ENCODE measurements at regions not wholly inside any gene's neighbourhood (a gene's known extent, or its start where the extent isn't known, plus 50 kb on each side); places are given as distances from the start of the nearest gene placed in this dataset.

DNA sequence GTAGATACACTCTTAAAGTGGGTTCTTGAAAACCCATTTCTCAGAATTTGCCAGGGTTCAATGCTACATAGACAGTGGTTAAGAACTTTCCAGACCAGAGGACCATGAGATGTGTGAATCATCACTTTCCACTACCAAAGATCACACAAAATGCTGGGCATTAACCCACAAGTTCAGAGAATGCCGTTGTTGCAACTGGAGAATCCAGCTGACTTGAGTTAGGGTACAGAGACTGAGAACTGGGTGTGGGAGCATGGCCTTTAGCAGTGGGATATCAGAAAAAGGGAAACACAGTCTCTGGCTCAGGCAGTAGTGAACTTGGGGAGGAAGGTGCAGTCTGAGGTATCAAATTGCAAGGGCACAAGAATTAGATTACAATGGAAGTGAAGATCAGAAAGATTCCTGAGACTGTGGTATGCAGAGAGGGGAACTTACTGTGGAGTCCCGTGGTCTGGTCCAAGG lies 51.5 kb upstream of the WDFY2 start:
- TF ChIP-seq, protein P1, sequence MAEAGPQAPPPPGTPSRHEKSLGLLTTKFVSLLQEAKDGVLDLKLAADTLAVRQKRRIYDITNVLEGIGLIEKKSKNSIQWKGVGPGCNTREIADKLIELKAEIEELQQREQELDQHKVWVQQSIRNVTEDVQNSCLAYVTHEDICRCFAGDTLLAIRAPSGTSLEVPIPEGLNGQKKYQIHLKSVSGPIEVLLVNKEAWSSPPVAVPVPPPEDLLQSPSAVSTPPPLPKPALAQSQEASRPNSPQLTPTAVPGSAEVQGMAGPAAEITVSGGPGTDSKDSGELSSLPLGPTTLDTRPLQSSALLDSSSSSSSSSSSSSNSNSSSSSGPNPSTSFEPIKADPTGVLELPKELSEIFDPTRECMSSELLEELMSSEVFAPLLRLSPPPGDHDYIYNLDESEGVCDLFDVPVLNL (IDR thresholded peaks at IDR 0.05; ENCODE audit: low read depth, low read length) = no peak
- TF ChIP-seq EP300 (IDR thresholded peaks at IDR 0.05; ENCODE audit: borderline replicate concordance in 1 of 2, control insufficient read depth in 1 of 2, low read depth in 2 of 2, low read length in 2 of 2) = no peak
- TF ChIP-seq, protein P2, sequence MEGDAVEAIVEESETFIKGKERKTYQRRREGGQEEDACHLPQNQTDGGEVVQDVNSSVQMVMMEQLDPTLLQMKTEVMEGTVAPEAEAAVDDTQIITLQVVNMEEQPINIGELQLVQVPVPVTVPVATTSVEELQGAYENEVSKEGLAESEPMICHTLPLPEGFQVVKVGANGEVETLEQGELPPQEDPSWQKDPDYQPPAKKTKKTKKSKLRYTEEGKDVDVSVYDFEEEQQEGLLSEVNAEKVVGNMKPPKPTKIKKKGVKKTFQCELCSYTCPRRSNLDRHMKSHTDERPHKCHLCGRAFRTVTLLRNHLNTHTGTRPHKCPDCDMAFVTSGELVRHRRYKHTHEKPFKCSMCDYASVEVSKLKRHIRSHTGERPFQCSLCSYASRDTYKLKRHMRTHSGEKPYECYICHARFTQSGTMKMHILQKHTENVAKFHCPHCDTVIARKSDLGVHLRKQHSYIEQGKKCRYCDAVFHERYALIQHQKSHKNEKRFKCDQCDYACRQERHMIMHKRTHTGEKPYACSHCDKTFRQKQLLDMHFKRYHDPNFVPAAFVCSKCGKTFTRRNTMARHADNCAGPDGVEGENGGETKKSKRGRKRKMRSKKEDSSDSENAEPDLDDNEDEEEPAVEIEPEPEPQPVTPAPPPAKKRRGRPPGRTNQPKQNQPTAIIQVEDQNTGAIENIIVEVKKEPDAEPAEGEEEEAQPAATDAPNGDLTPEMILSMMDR (IDR thresholded peaks at IDR 0.05 in 2 of 3, conservative IDR thresholded peaks at IDR 0.05 in 1 of 3; ENCODE audit: control insufficient read depth in 2 of 3, extremely low read depth in 1 of 3, insufficient read depth in 1 of 3, low read depth in 3 of 3, low read length in 3 of 3) = no peak
- TF ChIP-seq, protein P3, sequence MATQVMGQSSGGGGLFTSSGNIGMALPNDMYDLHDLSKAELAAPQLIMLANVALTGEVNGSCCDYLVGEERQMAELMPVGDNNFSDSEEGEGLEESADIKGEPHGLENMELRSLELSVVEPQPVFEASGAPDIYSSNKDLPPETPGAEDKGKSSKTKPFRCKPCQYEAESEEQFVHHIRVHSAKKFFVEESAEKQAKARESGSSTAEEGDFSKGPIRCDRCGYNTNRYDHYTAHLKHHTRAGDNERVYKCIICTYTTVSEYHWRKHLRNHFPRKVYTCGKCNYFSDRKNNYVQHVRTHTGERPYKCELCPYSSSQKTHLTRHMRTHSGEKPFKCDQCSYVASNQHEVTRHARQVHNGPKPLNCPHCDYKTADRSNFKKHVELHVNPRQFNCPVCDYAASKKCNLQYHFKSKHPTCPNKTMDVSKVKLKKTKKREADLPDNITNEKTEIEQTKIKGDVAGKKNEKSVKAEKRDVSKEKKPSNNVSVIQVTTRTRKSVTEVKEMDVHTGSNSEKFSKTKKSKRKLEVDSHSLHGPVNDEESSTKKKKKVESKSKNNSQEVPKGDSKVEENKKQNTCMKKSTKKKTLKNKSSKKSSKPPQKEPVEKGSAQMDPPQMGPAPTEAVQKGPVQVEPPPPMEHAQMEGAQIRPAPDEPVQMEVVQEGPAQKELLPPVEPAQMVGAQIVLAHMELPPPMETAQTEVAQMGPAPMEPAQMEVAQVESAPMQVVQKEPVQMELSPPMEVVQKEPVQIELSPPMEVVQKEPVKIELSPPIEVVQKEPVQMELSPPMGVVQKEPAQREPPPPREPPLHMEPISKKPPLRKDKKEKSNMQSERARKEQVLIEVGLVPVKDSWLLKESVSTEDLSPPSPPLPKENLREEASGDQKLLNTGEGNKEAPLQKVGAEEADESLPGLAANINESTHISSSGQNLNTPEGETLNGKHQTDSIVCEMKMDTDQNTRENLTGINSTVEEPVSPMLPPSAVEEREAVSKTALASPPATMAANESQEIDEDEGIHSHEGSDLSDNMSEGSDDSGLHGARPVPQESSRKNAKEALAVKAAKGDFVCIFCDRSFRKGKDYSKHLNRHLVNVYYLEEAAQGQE (IDR thresholded peaks at IDR 0.05; ENCODE audit: low read depth, low read length) = no peak
- no peak for TF ChIP-seq MXI1 (IDR thresholded peaks at IDR 0.05; ENCODE audit: low read depth, low read length)
- TF ChIP-seq, protein P4, sequence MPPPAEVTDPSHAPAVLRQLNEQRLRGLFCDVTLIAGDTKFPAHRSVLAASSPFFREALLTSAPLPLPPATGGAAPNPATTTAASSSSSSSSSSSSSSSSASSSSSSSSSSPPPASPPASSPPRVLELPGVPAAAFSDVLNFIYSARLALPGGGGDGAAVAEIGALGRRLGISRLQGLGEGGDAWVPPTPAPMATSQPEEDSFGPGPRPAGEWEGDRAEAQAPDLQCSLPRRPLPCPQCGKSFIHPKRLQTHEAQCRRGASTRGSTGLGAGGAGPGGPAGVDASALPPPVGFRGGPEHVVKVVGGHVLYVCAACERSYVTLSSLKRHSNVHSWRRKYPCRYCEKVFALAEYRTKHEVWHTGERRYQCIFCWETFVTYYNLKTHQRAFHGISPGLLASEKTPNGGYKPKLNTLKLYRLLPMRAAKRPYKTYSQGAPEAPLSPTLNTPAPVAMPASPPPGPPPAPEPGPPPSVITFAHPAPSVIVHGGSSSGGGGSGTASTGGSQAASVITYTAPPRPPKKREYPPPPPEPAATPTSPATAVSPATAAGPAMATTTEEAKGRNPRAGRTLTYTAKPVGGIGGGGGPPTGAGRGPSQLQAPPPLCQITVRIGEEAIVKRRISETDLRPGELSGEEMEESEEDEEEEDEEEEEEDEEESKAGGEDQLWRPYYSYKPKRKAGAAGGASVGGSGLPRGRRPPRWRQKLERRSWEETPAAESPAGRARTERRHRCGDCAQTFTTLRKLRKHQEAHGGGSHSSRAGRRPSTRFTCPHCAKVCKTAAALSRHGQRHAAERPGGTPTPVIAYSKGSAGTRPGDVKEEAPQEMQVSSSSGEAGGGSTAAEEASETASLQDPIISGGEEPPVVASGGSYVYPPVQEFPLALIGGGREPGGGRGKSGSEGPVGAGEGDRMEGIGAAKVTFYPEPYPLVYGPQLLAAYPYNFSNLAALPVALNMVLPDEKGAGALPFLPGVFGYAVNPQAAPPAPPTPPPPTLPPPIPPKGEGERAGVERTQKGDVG (CRISPR knock-in tag; IDR thresholded peaks at IDR 0.05) = no peak
- TF ChIP-seq ASH2L (IDR thresholded peaks at IDR 0.05; ENCODE audit: borderline replicate concordance, low read depth) = no peak
- no peak for TF ChIP-seq ZNF24 (IDR thresholded peaks at IDR 0.05)

Data from GM12878 (cell line).